Ureter (tissue), 1 donor: ENCODE measurements at regions not wholly inside any gene's neighbourhood (a gene's known extent, or its start where the extent isn't known, plus 50 kb on each side); places are given as distances from the start of the nearest gene placed in this dataset.
A peak's percentile ranks its signal among the peaks of the same experiment; 100 is the strongest.

ENCODE experiments used
- DNase-seq: peaks from one replicate; pipeline ENCODE4 v3.0.0-alpha.2; 2020; ENCODE audit warnings: low spot score
- donor health status: DM: yes; HTN: yes; CAD: no.

GRCh38 chr6:45741437-45742171 is 274.1 kb downstream of the CLIC5 start:
- no peak for DNase-seq

DNA sequence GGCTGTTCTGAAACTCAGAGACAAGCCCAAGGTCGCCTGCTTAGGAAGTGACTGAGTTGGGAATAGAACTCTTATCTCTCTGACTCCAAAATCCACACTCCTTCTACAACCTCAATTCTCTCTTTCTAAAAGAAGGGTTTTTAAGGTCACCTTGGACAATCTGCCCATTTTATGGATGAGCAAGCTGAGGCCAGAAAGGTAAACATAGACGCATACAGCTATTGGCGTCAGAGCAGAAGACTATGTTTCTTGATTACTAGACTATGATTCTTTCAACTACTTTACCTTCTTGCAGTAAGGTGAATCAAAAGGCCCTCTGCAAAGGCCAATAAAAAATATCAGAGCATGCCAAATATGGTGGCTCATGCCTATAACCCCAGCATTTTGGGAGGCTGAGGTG is 276.6 kb downstream of the CLIC5 start:
- DNase-seq = no peak

DNA sequence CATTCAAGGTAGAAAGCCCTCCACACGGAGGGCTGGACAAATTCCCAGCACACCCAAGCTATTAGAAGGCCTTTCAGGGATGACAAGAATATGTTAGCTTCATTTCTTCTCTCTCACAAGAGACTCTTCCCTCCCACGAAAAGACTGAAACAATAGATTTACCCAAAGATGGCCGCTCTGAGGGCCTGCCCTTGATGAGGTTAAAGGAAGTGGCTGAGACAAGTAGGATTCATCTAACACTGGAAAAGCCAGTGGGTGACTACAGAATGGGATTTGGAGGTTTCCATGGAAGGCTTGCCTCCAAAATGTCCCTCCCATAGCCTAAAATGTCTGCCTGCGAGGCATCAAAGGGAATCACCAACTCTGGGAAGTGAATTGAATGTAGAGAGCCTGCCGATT is 277.6 kb downstream of the CLIC5 start:
- DNase-seq = no peak

DNA sequence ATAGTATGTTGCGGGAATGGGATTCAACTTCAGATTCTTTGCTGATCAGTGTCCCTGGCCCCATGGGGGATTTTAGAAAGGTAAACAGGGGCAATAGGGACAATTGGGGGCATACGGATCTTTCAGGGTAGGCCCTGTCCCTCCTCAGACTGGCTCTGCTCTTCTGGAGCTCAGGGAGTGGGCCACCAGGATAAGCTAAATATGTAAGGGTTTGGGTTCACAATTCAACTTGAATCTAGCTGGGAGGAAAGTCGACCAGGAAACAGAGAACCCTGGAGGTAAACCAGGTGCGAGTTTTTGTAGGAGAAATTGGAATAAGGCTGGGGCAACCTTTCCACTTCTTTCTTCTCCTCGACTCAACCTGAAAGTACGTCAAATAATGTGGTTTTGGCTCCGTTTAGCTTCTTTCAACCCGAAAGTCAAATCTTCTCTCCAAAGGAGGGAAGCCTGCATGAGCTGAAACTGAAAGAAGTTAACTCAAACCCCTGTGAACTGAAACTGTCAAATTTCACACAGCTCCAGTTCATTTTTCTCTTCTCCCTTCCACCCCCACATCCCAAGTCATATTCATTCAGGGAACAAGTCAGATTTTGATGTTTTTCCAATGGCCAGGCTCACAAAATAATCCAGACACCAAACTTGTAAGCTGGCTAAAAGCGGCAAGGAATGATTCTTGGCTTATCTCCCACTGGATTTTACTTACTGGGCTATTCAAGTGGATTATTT is 278.2 kb downstream of the CLIC5 start:
- no peak for DNase-seq

GRCh38 chr6:45736134-45736533 is 279.5 kb downstream of the CLIC5 start:
- no peak for DNase-seq

DNA sequence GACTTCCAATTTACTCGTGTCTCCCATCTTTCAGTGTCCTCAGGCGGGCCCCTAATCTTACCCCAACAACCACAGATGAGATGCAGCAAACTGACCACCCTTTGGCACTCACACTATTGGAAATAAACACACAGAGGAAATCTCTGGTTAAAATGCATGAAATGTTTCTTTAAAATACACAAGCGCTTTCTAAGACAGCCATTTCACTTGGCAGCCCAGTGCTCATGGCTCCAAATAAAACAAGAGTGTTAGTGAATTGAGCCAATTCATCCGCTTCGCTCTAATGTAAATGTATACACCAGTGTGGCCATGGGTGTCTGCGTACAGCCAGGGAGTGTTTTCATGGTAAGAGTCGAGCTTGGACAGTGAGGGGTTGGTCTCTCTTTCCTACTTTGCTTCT is 282.9 kb downstream of the CLIC5 start:
- no peak for DNase-seq

DNA sequence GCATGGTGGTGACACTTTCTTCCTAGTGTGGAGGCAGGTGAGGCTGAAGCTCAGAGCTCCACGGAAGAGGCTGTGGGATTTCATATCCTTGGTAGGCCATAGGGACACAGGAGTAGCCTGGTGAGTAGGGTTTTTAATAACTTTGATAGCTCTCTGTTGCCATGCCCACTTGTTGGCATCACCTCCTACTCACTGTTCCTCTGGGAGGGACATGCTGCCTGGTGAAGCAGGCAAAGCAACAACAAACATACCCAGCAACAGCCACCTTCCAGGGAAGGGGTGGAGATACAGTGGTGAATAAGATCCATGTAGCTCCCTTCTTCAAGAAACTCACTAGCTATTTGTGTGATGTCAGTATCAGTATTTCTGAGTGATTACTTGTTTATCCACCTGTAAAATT is 285.4 kb downstream of the CLIC5 start:
- DNase-seq = no peak

DNA sequence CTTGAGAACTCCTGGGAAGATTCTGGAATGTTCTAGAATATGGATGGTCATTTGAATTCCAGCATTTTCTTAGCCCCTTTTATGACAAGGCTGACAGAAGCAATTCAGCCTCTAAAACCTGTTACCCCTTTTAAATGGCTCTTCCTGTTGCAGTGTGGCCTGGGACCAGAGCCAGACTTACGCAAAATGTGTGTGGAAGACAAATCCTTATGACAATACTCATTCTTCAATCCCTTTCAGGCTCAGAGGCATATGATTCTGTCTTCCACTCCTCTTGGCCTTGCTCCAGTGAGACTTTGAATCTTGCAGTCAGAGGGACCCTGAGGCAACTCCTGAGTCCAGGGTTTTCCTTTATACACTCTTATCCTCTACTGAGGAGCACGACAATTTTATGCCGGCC is 287.0 kb downstream of the CLIC5 start:
- no peak for DNase-seq

DNA sequence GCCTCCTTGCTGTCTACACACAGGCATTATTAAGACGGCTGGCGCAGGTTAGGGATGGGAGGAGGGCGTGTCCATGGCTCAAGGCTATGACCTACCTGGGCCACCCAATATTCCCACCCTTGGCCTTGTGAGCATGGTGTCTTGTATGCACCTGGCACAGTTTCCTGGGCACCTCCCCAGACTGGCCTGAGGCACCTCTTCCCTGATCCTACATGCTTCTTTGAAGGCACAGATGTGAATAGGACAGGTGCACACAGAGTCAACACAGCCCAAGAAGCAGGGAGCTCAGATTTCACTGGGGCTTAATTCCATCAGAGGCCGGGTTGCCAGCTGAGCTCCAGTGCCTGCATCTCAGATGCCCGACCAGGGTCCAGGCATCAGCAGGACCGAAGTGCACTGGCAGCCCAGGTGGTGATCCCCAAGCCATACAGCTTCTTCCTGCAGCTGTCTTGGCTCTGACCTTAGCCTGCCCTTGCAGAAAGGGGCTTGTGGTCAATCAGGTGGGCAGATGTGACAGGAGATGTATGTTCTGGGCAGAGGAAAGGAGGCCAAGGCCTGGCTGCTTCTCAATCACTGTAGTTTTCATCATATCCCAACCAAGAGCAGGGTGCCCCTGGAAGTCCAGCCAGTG is 287.7 kb downstream of the CLIC5 start:
- DNase-seq = no peak

- no peak for DNase-seq
These were observed 288.4 kb downstream of the CLIC5 start for GRCh38 chr6:45727228-45727627.

DNA sequence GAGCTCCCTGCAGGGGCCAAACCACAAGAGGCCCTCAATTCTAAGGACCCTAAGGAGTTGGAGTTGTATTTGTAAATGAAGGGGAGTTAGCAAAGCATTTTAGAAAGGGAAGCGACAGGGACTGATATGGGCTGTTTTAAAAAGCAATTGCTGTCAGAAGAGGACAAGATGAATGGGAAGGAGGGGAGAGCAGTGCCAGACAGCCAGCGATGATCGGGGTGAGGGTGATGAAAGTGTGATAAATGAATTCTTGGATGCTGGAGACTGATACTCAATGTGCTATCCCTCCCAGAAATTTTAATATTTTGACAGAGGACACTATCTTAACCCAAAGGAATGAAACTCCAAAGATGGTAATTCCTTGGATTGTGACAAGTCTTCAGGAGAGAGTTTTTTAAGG is 289.2 kb downstream of the CLIC5 start:
- no peak for DNase-seq

GRCh38 chr6:45724511-45724910 is 291.1 kb downstream of the CLIC5 start:
- no peak for DNase-seq

GRCh38 chr6:45724027-45724426 is 291.6 kb downstream of the CLIC5 start:
- no peak for DNase-seq

GRCh38 chr6:45722876-45723275 is 292.8 kb downstream of the CLIC5 start:
- DNase-seq = no peak

DNA sequence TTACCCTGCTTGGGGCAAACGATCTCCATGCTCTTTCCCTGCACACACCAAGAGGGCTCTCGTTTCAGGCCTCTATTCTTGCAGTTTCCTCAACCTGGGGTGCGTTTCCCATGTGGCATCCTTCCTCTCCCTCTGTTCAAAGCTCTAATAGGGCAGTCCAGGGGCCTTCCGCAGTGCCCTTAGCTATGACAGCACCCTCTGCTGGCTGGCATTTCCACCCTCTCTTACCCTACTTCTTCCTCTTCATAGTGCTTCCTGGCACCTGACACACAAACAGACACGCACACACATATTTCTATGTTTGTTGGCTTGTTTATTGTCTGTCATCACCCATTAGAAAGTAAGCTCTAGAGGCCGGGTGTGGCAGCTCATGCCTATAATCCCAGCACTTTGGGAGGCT is 294.0 kb downstream of the CLIC5 start:
- DNase-seq = no peak

DNA sequence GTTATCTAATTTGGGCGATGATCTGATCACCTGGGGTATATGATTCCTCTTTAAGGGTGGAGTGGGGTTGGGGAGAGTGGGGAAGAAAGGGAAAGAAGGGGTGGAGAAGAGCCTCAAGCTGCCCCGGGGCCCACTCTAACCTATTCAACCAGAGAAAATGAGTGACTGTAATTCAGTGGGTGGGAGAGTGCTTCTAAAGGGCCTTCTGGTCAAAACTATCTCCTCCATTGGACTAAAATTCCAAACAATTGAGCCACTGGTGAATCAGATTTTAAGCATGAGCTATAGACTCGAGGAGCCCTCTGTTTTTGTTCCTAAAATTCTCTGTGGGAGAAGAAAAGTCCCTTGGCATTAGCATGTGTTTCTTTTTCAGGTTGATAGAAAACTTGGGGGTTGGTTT is 296.8 kb downstream of the CLIC5 start:
- DNase-seq = no peak

GRCh38 chr6:45718131-45718530 is 297.5 kb downstream of the CLIC5 start:
- no peak for DNase-seq

GRCh38 chr6:45717715-45718114 is 297.9 kb downstream of the CLIC5 start:
- DNase-seq = no peak

GRCh38 chr6:45717027-45717426 is 298.6 kb downstream of the CLIC5 start:
- no peak for DNase-seq

DNA sequence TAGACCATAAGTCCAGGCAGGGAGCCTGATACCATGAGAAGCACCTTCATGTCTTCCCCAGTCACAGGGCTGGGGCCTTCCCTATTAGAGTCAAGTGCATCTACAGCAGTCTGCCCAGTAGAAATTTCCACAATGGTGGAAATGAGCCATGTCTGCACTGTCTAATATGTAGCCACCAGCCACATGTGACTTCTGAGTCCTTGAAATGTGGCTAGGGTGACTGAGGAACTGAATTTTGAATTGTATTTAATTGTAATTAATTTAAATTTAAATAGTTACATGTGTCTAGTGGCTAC is 300.2 kb downstream of the CLIC5 start:
- no peak for DNase-seq

- peak; percentile 74 for DNase-seq
These were observed 300.7 kb downstream of the CLIC5 start for GRCh38 chr6:45714741-45715507.

DNA sequence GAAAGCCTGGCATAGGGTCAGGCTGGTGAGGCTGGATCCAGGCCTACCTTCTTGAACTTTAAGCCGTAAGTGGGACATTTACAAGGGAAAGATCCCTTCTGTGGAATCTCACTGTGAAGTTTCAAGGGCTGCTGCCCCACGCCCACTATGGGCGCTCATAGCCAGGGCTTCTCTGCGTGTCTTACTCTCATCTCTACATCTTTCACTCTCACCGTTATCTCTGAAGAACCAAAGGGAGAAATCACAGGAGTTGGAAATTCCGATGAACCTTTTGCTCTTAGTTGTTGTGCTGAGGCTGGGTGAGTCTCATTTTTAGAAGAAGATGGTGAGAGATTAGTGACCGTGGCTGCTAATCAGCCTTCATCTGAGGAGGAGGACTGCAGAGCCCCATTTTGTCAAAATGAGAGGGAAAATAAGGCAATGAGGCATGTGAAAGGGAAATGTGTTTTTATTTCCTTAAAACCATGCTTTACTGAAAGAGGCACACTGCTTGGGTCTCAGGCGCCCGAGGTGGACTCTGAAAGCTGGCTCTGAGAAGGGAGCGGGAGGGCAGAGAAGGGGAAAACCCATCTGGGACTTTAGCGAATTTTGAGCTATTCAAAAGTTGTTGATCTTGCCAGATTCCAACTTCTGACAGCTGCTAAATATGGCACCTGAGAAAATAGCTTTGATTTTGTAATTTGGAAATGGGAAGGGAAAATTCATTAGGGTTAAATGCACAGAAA is 301.5 kb downstream of the CLIC5 start:
- no peak for DNase-seq
